ENCODE measurements at regions not wholly inside any gene's neighbourhood (a gene's known extent, or its start where the extent isn't known, plus 50 kb on each side); places are given as distances from the start of the nearest gene placed in this dataset.

DNA sequence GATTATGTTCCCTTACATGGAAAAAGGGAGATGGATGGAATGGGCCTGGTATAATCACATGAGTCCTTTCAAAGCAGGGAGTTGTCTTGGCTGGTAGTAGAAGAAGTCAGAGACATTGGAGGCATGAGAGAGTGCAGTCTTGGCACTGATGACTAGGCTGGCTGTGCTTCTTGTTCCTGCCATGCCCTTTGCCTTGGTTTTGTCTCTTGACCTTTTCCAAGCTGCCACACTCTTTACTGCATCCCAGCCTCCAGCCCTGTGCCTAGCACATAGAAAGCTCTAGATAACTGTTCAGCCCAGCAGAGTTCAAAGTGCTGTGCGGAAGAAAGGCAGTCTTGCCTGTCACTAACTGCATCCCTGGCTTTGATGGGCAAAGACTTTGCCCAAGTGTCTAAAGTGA, 412.6 kb downstream of the PRDM2 start:
- no peaks in the 10 kb centered on the region for H3K27me3 ChIP-seq (ENCODE audit: insufficient read depth in 3 of 3, low read length in 2 of 3)
- no peaks in the 10 kb centered on the region for H3K9me3 ChIP-seq
- WGBS, 3 donors = 83 to 96% (median 90%) methylated on average over 1 of the region's 1 CpG
- no peak overlapping the region for H3K4me3 ChIP-seq
- no peaks in the 10 kb centered on the region for H3K4me1 ChIP-seq
- intact Hi-C loops (cut with DNase I) = no loop called here
- H3K27ac ChIP-seq = no peak overlapping the region
- no peaks in the 10 kb centered on the region for H3K36me3 ChIP-seq (ENCODE audit: insufficient read depth in 1 of 2, low read depth in 1 of 2)
- no peak for DNase-seq
- TF ChIP-seq, protein P1, sequence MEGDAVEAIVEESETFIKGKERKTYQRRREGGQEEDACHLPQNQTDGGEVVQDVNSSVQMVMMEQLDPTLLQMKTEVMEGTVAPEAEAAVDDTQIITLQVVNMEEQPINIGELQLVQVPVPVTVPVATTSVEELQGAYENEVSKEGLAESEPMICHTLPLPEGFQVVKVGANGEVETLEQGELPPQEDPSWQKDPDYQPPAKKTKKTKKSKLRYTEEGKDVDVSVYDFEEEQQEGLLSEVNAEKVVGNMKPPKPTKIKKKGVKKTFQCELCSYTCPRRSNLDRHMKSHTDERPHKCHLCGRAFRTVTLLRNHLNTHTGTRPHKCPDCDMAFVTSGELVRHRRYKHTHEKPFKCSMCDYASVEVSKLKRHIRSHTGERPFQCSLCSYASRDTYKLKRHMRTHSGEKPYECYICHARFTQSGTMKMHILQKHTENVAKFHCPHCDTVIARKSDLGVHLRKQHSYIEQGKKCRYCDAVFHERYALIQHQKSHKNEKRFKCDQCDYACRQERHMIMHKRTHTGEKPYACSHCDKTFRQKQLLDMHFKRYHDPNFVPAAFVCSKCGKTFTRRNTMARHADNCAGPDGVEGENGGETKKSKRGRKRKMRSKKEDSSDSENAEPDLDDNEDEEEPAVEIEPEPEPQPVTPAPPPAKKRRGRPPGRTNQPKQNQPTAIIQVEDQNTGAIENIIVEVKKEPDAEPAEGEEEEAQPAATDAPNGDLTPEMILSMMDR (IDR thresholded peaks at IDR 0.05) = no peak
- no peak for ATAC-seq

DNA sequence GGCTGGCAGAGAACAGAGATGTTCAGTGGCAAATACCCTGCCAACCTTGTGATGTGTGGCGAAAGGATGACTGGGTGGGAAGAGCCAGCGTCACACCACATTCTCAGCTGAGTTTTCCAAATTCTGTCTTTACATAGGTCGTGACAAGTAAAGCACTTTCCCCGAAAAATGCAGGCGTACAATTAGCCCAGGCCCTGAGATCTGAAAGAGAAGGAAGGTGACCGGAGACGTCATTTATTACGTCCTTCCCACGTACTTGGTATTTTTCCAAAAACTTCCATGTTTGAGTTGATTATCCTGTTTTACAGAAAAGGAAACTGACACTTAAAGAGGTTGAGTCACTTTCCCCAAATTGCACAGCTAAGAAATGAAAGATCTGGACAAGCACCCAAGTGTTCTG, 413.3 kb downstream of the PRDM2 start:
- Histone ChIP-seq H3K27ac (no peak overlapping the region), H3K27me3 (ENCODE audit: insufficient read depth in 3 of 3, low read length in 2 of 3) (no peaks in the 10 kb centered on the region), H3K9me3 (no peaks in the 10 kb centered on the region), H3K4me1 (no peaks in the 10 kb centered on the region), H3K4me3 (no peak overlapping the region), H3K36me3 (ENCODE audit: insufficient read depth in 1 of 2, low read depth in 1 of 2) (no peaks in the 10 kb centered on the region)
- ATAC-seq (no peak), DNase-seq (no peak)
- TF ChIP-seq, protein P1 (IDR thresholded peaks at IDR 0.05) = no peak
- intact Hi-C loops (cut with DNase I) = no loop called here
- WGBS, 3 donors = 47 to 68% (median 49%) methylated on average over 9 of the region's 9 CpGs

DNA sequence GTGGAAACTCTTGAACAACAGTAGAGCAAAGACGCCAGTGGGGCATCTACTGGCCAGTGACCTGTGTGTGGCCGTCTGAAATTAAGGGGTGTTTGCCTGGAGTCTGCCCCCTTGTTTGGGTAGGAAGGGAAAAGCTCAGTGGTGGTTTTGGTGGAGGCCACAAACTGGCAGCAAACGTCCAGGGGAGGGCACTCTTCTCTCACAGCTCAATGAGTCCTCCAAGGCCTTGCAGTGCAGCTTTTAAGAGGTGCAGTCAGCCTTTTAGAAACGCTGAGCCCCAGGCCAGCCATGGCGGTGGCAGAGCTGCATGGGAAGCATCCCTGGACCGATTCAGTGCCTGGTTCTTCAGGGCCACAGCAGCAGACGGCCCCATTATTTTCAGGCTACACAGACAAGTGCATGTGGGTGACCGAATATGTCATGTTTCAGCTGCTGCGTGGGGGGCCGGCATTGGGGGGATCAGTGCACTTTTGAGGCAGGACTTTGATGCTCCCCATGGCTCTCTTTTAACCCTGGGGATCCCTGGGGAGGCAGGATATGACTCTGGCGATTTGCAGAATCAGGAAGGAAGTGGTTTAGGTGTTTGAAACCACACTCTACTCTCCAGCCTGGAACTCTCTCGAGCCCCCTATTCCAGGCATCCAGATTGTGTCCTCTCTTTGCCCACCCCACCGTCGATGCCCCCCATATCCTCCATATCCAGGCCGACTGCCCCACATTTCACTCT, 414.0 kb downstream of the PRDM2 start:
- Histone ChIP-seq H3K27ac (no peak overlapping the region), H3K27me3 (ENCODE audit: insufficient read depth in 3 of 3, low read length in 2 of 3) (no peaks in the 10 kb centered on the region), H3K4me3 (no peak overlapping the region), H3K9me3 (no peaks in the 10 kb centered on the region), H3K36me3 (ENCODE audit: insufficient read depth in 1 of 2, low read depth in 1 of 2) (no peaks in the 10 kb centered on the region), H3K4me1 (no peaks in the 10 kb centered on the region)
- ATAC-seq = no peak
- DNase-seq = peak in 1 of 2 donors; percentile 31
- TF ChIP-seq, protein P1 (IDR thresholded peaks at IDR 0.05) = no peak
- intact Hi-C loops (cut with DNase I) = no loop called here
- 57 to 68% (median 63%) methylated on average over 15 of the region's 15 CpGs for WGBS, 3 donors

DNA sequence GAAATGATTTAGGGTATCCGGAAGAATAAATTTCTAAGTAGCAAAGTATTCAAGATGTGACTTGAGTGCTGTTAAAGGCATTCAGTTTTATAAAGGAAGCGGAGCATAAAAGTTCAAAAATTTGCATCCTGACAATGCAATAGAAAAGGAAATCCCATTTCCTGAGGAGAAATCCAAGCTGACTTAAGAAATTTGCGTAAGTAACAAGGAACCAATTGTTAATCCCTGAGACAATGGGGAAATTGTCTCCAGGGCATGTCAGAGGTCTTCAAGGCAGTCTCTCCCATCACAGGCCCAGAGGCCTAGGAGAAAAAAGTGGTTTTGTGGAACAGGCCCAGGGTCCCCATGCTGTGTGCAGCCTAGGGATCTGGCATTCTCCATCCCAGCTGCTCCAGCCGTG, 416.0 kb downstream of the PRDM2 start:
- Histone ChIP-seq H3K27me3 (ENCODE audit: insufficient read depth in 3 of 3, low read length in 2 of 3) (peaks cover 0 to 2% (median 0%) of the 10 kb centered on the region in 3 donors), H3K4me1 (no peaks in the 10 kb centered on the region), H3K36me3 (ENCODE audit: insufficient read depth in 1 of 2, low read depth in 1 of 2) (no peaks in the 10 kb centered on the region), H3K4me3 (no peak overlapping the region), H3K27ac (no peak overlapping the region), H3K9me3 (no peaks in the 10 kb centered on the region)
- TF ChIP-seq, protein P1 (IDR thresholded peaks at IDR 0.05) = no peak
- WGBS, 3 donors = 83 to 91% (median 89%) methylated on average over 4 of the region's 4 CpGs
- ATAC-seq (no peak), DNase-seq (no peak)
- intact Hi-C loops (cut with DNase I) = no loop called here

DNA sequence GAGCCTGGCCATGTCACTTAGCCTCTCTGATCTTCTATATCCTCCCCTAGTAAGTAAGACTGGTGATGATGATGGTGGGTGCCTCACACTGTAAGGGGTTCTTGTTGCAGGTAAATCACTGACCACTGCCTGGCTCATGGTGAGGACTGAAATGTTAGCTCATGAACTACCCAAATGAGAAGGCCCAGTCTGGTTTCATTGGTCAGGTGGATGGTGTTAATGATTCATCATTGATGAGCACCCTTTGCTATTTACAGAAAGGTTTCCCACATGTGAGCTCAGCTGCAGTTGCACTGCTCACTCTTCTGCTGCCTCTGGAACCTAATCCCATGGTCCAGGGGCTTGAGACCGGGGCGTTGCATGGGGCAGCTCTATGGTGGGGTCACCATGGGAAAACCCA, 417.7 kb downstream of the PRDM2 start:
- intact Hi-C loops (cut with DNase I) = no loop called here
- no peak for DNase-seq
- ATAC-seq = no peak

More for the DNA sequence above, 417.7 kb downstream of the PRDM2 start:
- Histone ChIP-seq H3K27me3 (ENCODE audit: insufficient read depth in 3 of 3, low read length in 2 of 3) (peaks cover 0 to 2% (median 0%) of the 10 kb centered on the region in 3 donors), H3K4me1 (no peaks in the 10 kb centered on the region), H3K4me3 (no peak overlapping the region), H3K36me3 (ENCODE audit: insufficient read depth in 1 of 2, low read depth in 1 of 2) (no peaks in the 10 kb centered on the region), H3K9me3 (no peaks in the 10 kb centered on the region), H3K27ac (no peak overlapping the region)
- whole genome bisulfite sequencing, 3 donors = 91 to 93% (median 91%) methylated on average over 2 of the region's 2 CpGs
- TF ChIP-seq, protein P1 (IDR thresholded peaks at IDR 0.05) = no peak

All from psoas muscle (tissue), 7 donors.